ENCODE measurements at regions not wholly inside any gene's neighbourhood (a gene's known extent, or its start where the extent isn't known, plus 50 kb on each side); places are given as distances from the start of the nearest gene placed in this dataset.

DNA sequence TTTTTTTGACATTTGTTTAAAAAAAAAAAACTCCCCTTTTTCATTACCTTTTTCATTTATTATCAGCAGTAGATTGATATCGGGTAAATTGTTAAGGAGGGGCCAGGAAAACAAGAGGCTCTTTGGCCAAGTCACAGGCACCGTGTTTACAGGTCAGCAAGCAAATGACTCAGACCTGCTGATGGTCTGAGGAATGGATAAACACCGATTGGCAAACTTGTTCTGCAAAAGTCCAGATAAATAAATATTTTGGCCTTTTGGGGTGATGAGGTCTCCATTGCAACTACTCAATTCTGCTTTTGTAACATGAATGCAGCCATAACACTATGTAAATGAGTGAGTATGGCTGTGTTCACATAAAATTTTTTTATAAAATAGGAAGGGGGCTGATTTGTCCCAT, 94.0 kb downstream of the RPS29 start (continued):
- TF ChIP-seq GATA2 (CRISPR knock-in tag; IDR thresholded peaks at IDR 0.05), result no peak
- TF ChIP-seq RXRA (IDR thresholded peaks at IDR 0.05; ENCODE audit: borderline replicate concordance, low read depth), result no peak
- TF ChIP-seq NRF1 (IDR thresholded peaks at IDR 0.05; ENCODE audit: low read depth, low read length), result no peak
- TF ChIP-seq, protein P1, sequence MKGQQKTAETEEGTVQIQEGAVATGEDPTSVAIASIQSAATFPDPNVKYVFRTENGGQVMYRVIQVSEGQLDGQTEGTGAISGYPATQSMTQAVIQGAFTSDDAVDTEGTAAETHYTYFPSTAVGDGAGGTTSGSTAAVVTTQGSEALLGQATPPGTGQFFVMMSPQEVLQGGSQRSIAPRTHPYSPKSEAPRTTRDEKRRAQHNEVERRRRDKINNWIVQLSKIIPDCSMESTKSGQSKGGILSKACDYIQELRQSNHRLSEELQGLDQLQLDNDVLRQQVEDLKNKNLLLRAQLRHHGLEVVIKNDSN (IDR thresholded peaks at IDR 0.05; ENCODE audit: borderline replicate concordance, low read depth), result no peak
- TF ChIP-seq RAD21 (IDR thresholded peaks at IDR 0.05; ENCODE audit: low read length), result no peak
- TF ChIP-seq NFIC (IDR thresholded peaks at IDR 0.05; ENCODE audit: borderline replicate concordance), result no peak
- TF ChIP-seq EP300 (IDR thresholded peaks at IDR 0.05; ENCODE audit: borderline replicate concordance in 1 of 2, low read depth in 1 of 2, low read length in 1 of 2), result no peak
- TF ChIP-seq RFX5 (IDR thresholded peaks at IDR 0.05; ENCODE audit: low read length), result no peak
- TF ChIP-seq IRF3 (IDR thresholded peaks at IDR 0.05; ENCODE audit: low read depth, low read length), result no peak

GRCh38 chr14:49489341-49489740, 96.8 kb downstream of the RPS29 start:
- Histone ChIP-seq H3K9me2 (no peaks in the 10 kb centered on the region), H3K27me3 (ENCODE audit: insufficient read depth) (peaks cover 7% of the 10 kb centered on the region; the same call in 1 of the 2 replicates), H4K20me1 (ENCODE audit: insufficient read depth) (no peaks in the 10 kb centered on the region), H3K36me3 (replicated peaks in 1 of 2; ENCODE audit: control insufficient read depth in 1 of 2, insufficient read depth in 2 of 2, low read length in 1 of 2) (no peaks in the 10 kb centered on the region), H3K9ac (no peak overlapping the region), H2AFZ (ENCODE audit: low read depth) (no peak overlapping the region), H3K27ac (ENCODE audit: low read depth in 2 of 2, low read length in 1 of 2) (no peak overlapping the region), H3F3A (replicated peaks; ENCODE audit: insufficient read depth) (no peaks in the 10 kb centered on the region), H3K4me2 (no peak overlapping the region), H3K4me3 (ENCODE audit: low read depth in 2 of 2, low read length in 1 of 2) (no peak overlapping the region), H3K9me3 (no peaks in the 10 kb centered on the region), H3K79me2 (ENCODE audit: insufficient read depth) (no peaks in the 10 kb centered on the region), H3K4me1 (ENCODE audit: control insufficient read depth in 1 of 2, insufficient read depth in 2 of 2, low read depth in 1 of 2, low read length in 1 of 2) (no peaks in the 10 kb centered on the region)
- ChIA-PET POLR2A (no interaction called here), CTCF (interaction anchor here (1.9 to 3.0 kb wide), 2 partner anchors 9 to 28 kb away, joined by 9 to 16 read pairs; no protein-coding TSS in a partner anchor)
- TF ChIP-seq RAD21 (IDR thresholded peaks at IDR 0.05; ENCODE audit: low read length), result no peak
- no peak for TF ChIP-seq EZH2phosphoT487 (IDR thresholded peaks at IDR 0.05; ENCODE audit: borderline replicate concordance, low read depth)
- no peak for TF ChIP-seq NFIC (IDR thresholded peaks at IDR 0.05; ENCODE audit: borderline replicate concordance)
- TF ChIP-seq, protein P2, sequence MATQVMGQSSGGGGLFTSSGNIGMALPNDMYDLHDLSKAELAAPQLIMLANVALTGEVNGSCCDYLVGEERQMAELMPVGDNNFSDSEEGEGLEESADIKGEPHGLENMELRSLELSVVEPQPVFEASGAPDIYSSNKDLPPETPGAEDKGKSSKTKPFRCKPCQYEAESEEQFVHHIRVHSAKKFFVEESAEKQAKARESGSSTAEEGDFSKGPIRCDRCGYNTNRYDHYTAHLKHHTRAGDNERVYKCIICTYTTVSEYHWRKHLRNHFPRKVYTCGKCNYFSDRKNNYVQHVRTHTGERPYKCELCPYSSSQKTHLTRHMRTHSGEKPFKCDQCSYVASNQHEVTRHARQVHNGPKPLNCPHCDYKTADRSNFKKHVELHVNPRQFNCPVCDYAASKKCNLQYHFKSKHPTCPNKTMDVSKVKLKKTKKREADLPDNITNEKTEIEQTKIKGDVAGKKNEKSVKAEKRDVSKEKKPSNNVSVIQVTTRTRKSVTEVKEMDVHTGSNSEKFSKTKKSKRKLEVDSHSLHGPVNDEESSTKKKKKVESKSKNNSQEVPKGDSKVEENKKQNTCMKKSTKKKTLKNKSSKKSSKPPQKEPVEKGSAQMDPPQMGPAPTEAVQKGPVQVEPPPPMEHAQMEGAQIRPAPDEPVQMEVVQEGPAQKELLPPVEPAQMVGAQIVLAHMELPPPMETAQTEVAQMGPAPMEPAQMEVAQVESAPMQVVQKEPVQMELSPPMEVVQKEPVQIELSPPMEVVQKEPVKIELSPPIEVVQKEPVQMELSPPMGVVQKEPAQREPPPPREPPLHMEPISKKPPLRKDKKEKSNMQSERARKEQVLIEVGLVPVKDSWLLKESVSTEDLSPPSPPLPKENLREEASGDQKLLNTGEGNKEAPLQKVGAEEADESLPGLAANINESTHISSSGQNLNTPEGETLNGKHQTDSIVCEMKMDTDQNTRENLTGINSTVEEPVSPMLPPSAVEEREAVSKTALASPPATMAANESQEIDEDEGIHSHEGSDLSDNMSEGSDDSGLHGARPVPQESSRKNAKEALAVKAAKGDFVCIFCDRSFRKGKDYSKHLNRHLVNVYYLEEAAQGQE (IDR thresholded peaks at IDR 0.05; ENCODE audit: low read depth, low read length), result no peak
- TF ChIP-seq, protein P3, sequence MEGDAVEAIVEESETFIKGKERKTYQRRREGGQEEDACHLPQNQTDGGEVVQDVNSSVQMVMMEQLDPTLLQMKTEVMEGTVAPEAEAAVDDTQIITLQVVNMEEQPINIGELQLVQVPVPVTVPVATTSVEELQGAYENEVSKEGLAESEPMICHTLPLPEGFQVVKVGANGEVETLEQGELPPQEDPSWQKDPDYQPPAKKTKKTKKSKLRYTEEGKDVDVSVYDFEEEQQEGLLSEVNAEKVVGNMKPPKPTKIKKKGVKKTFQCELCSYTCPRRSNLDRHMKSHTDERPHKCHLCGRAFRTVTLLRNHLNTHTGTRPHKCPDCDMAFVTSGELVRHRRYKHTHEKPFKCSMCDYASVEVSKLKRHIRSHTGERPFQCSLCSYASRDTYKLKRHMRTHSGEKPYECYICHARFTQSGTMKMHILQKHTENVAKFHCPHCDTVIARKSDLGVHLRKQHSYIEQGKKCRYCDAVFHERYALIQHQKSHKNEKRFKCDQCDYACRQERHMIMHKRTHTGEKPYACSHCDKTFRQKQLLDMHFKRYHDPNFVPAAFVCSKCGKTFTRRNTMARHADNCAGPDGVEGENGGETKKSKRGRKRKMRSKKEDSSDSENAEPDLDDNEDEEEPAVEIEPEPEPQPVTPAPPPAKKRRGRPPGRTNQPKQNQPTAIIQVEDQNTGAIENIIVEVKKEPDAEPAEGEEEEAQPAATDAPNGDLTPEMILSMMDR (IDR thresholded peaks at IDR 0.05), result no peak
- no peak for DNase-seq

All from SK-N-SH (cell line).